Thyroid gland (tissue), 4 donors: ENCODE measurements at regions not wholly inside any gene's neighbourhood (a gene's known extent, or its start where the extent isn't known, plus 50 kb on each side); places are given as distances from the start of the nearest gene placed in this dataset.

Experiments
- CTCF ChIP-seq, 6 experiments: fragments of 200-600 bp in 3 of 6; fragments of 450-650 bp in 3 of 6; sonication (generic) in 3 of 6; IDR thresholded peaks; one replicate each; pipeline ENCODE4 v1.5.1; 2016 to 2019; ENCODE audit warnings: antibody characterized with exemption in 6 of 6, mild to moderate bottlenecking in 2 of 6, inconsistent platforms in 1 of 6, moderate library complexity in 1 of 6
- POLR2A ChIP-seq, 2 donors: fragments of 450-650 bp; IDR thresholded peaks; one replicate each; pipeline ENCODE4 v1.6.1; 2017; ENCODE audit warnings: antibody characterized with exemption in 2 of 2, mild to moderate bottlenecking in 2 of 2, moderate library complexity in 1 of 2

- TF ChIP-seq POLR2A (IDR thresholded peaks at IDR 0.05) (no peak), CTCF (IDR thresholded peaks at IDR 0.05) (no peak)
Measured at GRCh38 chr6:139943391-139943790, 568.9 kb upstream of the CITED2 start.
